Heart right ventricle (tissue), 16 donors: ENCODE measurements at regions not wholly inside any gene's neighbourhood (a gene's known extent, or its start where the extent isn't known, plus 50 kb on each side); places are given as distances from the start of the nearest gene placed in this dataset.
"Not testable (repeated sequence)": the region's sequence is repeated elsewhere in the genome, so short reads cannot be mapped to it uniquely, and the experiment has no call there.

Source experiments
- ATAC-seq, 8 donors: fragments of 200-7000 bp; cut with Tn5 transposase; one replicate each; pipeline ENCODE4 v1.9.1; 2020; ENCODE audit warnings: mild to moderate bottlenecking in 8 of 8, moderate library complexity in 8 of 8, moderate number of reproducible peaks in 1 of 8
- DNase-seq, 2 donors: peaks; one replicate each; pipeline ENCODE4 v3.0.0-alpha.2; 2020
- H3K27ac ChIP-seq, 10 donors: fragments of 200-600 bp; sonication (generic) in 2 of 10; one replicate each; pipeline versions ENCODE4 v1.5.0 to v1.8.0; 2020 to 2022; ENCODE audit warnings: mild to moderate bottlenecking in 3 of 10
- H3K27me3 ChIP-seq, 7 donors: fragments of 200-600 bp; one replicate each; pipeline ENCODE4 v1.8.0; 2021 to 2022; ENCODE audit warnings: mild to moderate bottlenecking in 2 of 7
- H3K36me3 ChIP-seq, 9 donors: fragments of 200-600 bp; sonication (generic) in 1 of 9; one replicate each; pipeline versions ENCODE4 v1.5.0 to v1.8.0; 2020 to 2022; ENCODE audit warnings: mild to moderate bottlenecking in 2 of 9
- H3K4me1 ChIP-seq, 9 donors: fragments of 200-600 bp; sonication (generic) in 1 of 9; one replicate each; pipeline versions ENCODE4 v1.5.0 to v1.8.0; 2020 to 2022; ENCODE audit warnings: mild to moderate bottlenecking in 4 of 9
- H3K4me3 ChIP-seq, 10 donors: fragments of 200-600 bp; sonication (generic) in 2 of 10; one replicate each; pipeline versions ENCODE4 v1.5.0 to v1.8.0; 2020 to 2022; ENCODE audit warnings: mild to moderate bottlenecking in 7 of 10, moderate library complexity in 2 of 10
- H3K9me3 ChIP-seq, 11 donors: fragments of 200-600 bp in 10 of 11; sonication (generic) in 2 of 11; one replicate each; pipeline versions ENCODE4 v1.5.0 to v1.8.0; 2013 to 2022; ENCODE audit warnings: mild to moderate bottlenecking in 2 of 11, control low read depth in 1 of 11, moderate library complexity in 1 of 11
- CTCF ChIP-seq, 9 donors: fragments of 200-600 bp; sonication (generic) in 2 of 9; IDR thresholded peaks; one replicate each; pipeline versions ENCODE4 v1.5.0 to v1.8.0; 2021 to 2022; ENCODE audit warnings: antibody characterized with exemption in 9 of 9, mild to moderate bottlenecking in 5 of 9, moderate library complexity in 1 of 9
- WGBS, 2 donors: extraction: QIAGEN DNeasy Blood & Tissue Kit; methylation state at CpG; one replicate each; pipeline ENCODE4 v1.1.7; 2013; ENCODE audit warnings: inconsistent platforms in 1 of 2; 5-methylcytosine and 5-hydroxymethylcytosine counted together
- intact Hi-C, 10 donors: fragments of 100-400 bp; cut with DNase I; formaldehyde crosslinking; loops; one replicate each; pipeline versions ENCODE4 v1.11.1 to v1.14.2; 2022
- donor health status: Arrhythmogenic right ventricular cardiomyopathy.
- donor health status: ischemic (EF 13 %, LVEDD 7.1; RV severe dilation, severe dysfunction).
- donor health status: healthy with polysubstance abuse.
- donor health status: DM: no; HTN: yes; CAD: no.
- donor health status: DM: no; HTN: no; CAD: no.
- donor health status: ischemic (EF 25% LVEDD 6.9; RV normal size, moderate dysfunction).
- donor health status: ischemic (EF 25% LVEDD 5.7; RV mildly dilated, moderate dysfunction).
- donor health status: healthy.
- donor health status: DM: yes; HTN: yes; CAD: no.
- donor health status: Ischemic cardiomyopathy.
- donor health status: ischemic (EF 35%, LVEDD 5.7; RV mildly dilated, moderate dysfunction).
- donor health status: nonischemic (EF 11% LVEDD 7.7; RV severe dilation, severe dysfunction).
- donor health status: DM: yes; HTN: yes; CAD: no.
- donor health status: PGD.
- donor health status: ischemic (EF 29% LVEDD 5.4; RV normal size, mild dysfunction).
- donor health status: nonischemic (EF 23%, LVEDD 6.1; RV moderate dilation, normal function).

- TF ChIP-seq CTCF (IDR thresholded peaks at IDR 0.05): no peak
- intact Hi-C loops: no loop called here
- Histone ChIP-seq H3K36me3 (no peaks in the 10 kb centered on the region), H3K27me3 (no peaks in the 10 kb centered on the region), H3K9me3 (no peaks in the 10 kb centered on the region), H3K27ac (no peak overlapping the region), H3K4me1 (peaks cover 0 to 5% (median 0%) of the 10 kb centered on the region in 9 donors), H3K4me3 (no peak overlapping the region)
- no peak for DNase-seq
- no peak for ATAC-seq
- 69 to 85% methylated on average over 2 of the region's 2 CpGs for WGBS, 2 donors
These were observed 106.8 kb downstream of the TENT5C start for GRCh38 chr1:117712621-117713020.

- no peak for DNase-seq
- TF ChIP-seq CTCF (IDR thresholded peaks at IDR 0.05): no peak
- WGBS, 2 donors: 67 to 70% methylated on average over 1 of the region's 1 CpG
- Histone ChIP-seq H3K4me3 (no peak overlapping the region), H3K27me3 (no peaks in the 10 kb centered on the region), H3K36me3 (no peaks in the 10 kb centered on the region), H3K4me1 (no peaks in the 10 kb centered on the region), H3K27ac (no peak overlapping the region), H3K9me3 (peaks cover 0 to 19% (median 0%) of the 10 kb centered on the region in 11 donors)
- ATAC-seq: no peak
- intact Hi-C loops: no loop called here
These were observed 108.7 kb downstream of the TENT5C start for GRCh38 chr1:117714546-117714945.

DNA sequence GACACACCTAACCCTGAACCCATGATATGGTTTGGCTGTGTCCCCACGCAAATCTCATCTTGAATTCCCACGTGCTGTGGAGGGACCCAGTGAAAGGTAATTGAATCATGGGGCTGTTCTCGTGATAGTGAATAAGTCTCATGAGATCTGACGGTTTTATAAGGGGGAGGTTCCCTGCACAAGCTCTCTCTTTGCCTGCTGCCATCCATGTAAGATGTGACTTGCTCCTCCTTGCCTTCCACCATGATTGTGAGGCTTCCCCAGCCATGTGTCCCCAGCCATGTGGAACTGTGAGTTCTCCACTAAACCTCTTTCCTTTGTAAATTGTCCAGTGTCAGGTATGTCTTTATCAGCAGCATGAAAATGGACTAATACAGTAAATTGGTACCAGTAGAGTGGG, 110.2 kb downstream of the TENT5C start:
- H3K36me3 ChIP-seq, intact Hi-C loops, ATAC-seq, DNase-seq, H3K27ac ChIP-seq, H3K27me3 ChIP-seq, H3K4me1 ChIP-seq, H3K4me3 ChIP-seq: not testable (repeated sequence)
- 74 to 75% methylated on average over 4 of the region's 4 CpGs for WGBS, 2 donors
- H3K9me3 ChIP-seq: peaks cover 0 to 34% (median 3%) of the 10 kb centered on the region in 11 donors

- intact Hi-C loops, H3K27me3 ChIP-seq, H3K4me1 ChIP-seq, H3K36me3 ChIP-seq, ATAC-seq, H3K4me3 ChIP-seq, H3K27ac ChIP-seq, DNase-seq: not testable (repeated sequence)
- peaks cover 0 to 49% (median 5%) of the 10 kb centered on the region in 11 donors for H3K9me3 ChIP-seq
These were observed 112.1 kb downstream of the TENT5C start for GRCh38 chr1:117717980-117718379.

DNA sequence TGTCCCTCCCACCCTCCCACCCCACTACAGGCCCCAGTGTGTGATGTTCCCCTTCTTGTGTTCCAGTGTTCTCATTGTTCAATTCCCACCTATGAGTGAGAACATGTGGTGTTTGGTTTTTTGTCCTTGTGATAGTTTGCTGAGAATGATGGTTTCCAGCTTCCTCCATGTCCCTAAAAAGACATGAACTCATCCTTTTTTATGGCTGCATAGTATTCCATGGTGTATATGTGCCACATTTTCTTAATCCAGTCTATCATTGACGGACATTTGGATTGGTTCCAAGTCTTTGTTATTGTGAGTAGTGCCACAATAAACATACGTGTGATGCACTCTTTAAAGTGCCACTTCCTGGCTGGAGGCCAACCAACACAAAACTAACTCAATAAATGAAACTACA, 112.7 kb downstream of the TENT5C start:
- 44 to 49% methylated on average over 2 of the region's 2 CpGs for WGBS, 2 donors
- intact Hi-C loops, DNase-seq, H3K36me3 ChIP-seq, H3K27ac ChIP-seq, H3K27me3 ChIP-seq, H3K4me1 ChIP-seq, ATAC-seq, H3K4me3 ChIP-seq: not testable (repeated sequence)
- peaks cover 0 to 49% (median 5%) of the 10 kb centered on the region in 11 donors for H3K9me3 ChIP-seq

DNA sequence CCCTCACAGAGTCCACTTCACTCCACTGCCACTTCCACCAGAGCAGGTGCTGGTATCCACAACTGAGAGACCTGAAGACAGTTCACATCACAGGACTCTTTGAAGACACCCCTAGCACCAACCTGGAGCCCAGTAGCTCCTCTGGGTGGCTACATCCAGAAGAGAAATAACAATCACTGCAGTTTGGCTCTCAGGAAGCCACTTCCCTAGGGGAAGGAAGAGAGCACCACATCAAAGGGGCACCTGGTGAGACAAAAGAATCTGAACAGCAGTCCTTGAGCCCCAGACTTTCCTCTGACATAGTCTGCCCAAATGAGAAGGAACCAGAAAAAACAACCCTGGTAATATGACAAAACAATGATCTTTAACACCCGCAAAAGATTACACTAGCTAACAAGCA, 113.2 kb downstream of the TENT5C start:
- Histone ChIP-seq H3K4me3 (no peak overlapping the region), H3K27ac (no peak overlapping the region), H3K36me3 (no peaks in the 10 kb centered on the region), H3K9me3 (peaks cover 0 to 49% (median 5%) of the 10 kb centered on the region in 11 donors), H3K27me3 (no peaks in the 10 kb centered on the region), H3K4me1 (no peaks in the 10 kb centered on the region)
- DNase-seq (no peak), ATAC-seq (no peak)
- intact Hi-C loops: no loop called here
- no peak for TF ChIP-seq CTCF (IDR thresholded peaks at IDR 0.05)
- WGBS, 2 donors: 89 to 92% methylated on average over 1 of the region's 1 CpG
